IMR-90 (cell line): ENCODE measurements at regions not wholly inside any gene's neighbourhood (a gene's known extent, or its start where the extent isn't known, plus 50 kb on each side); places are given as distances from the start of the nearest gene placed in this dataset.

ENCODE experiments used
- ATAC-seq: fragments of 200-7000 bp; cut with Tn5 transposase; 2 replicates; pipeline ENCODE4 v1.9.1; 2020; ENCODE audit warnings: low read depth, mild to moderate bottlenecking, moderate library complexity
- BruUV-seq: library from RNA; stranded (reverse); fragments of 400-500 nt; replicated peaks from 2 replicates; lab custom pipeline; 2021; lab: Mats Ljungman, UMichigan
- CTCF ChIA-PET: fragments of 300-600 bp; formaldehyde crosslinking; extraction: SDS; loops from one replicate; lab custom pipeline; 2021; ENCODE audit warnings: antibody characterized with exemption; lab: Yijun Ruan, JAX
- POLR2A ChIA-PET: fragments of 300-600 bp; sonication (Branson Sonifier 250); formaldehyde crosslinking; loops from one replicate; lab custom pipeline; 2022; ENCODE audit warnings: antibody characterized with exemption; ENCODE audit not compliant: unreplicated experiment; lab: Charles Lee
- DNase-seq: peaks from one replicate; pipeline ENCODE4 v3.0.0; 2013
- H2AFZ ChIP-seq: replicated peaks from 2 replicates; pipeline ENCODE3; 2013; ENCODE audit warnings: low read length, mild to moderate bottlenecking; ENCODE audit not compliant: poor library complexity
- H2AK5ac ChIP-seq: 2 replicates; pipeline ENCODE4 v1.6.1; 2013; ENCODE audit warnings: low read depth, low read length, inconsistent platforms
- H2AK9ac ChIP-seq: replicated peaks from 2 replicates; pipeline ENCODE3; 2013; ENCODE audit warnings: mild to moderate bottlenecking, low read depth, low read length, moderate library complexity; ENCODE audit not compliant: poor library complexity
- H2BK120ac ChIP-seq: 2 replicates; pipeline ENCODE4 v1.6.1; 2013; ENCODE audit warnings: low read depth, low read length, inconsistent platforms
- H2BK15ac ChIP-seq: 3 replicates; pipeline ENCODE4 v1.6.1; 2013; ENCODE audit warnings: low read depth, low read length, inconsistent platforms
- H2BK20ac ChIP-seq: 2 replicates; pipeline ENCODE4 v1.6.1; 2013; ENCODE audit warnings: low read depth, mild to moderate bottlenecking, inconsistent platforms, low read length, moderate library complexity
- H2BK5ac ChIP-seq: 2 replicates; pipeline ENCODE4 v1.6.1; 2013; ENCODE audit warnings: mild to moderate bottlenecking, low read depth, low read length, inconsistent platforms; ENCODE audit not compliant: poor library complexity, severe bottlenecking
- H3K14ac ChIP-seq: replicated peaks from 2 replicates; pipeline ENCODE4 v1.6.1; 2013; ENCODE audit warnings: low read depth, low read length, inconsistent platforms
- H3K18ac ChIP-seq: 2 replicates; pipeline ENCODE4 v1.6.1; 2013; ENCODE audit warnings: low read depth, low read length, control low read depth
- H3K23ac ChIP-seq: 2 replicates; pipeline ENCODE4 v1.6.1; 2013; ENCODE audit warnings: low read depth, low read length, inconsistent platforms
- H3K27ac ChIP-seq: 2 replicates; pipeline ENCODE4 v1.5.1; 2013; ENCODE audit warnings: mild to moderate bottlenecking, control low read depth, low read length; ENCODE audit not compliant: insufficient read depth
- H3K27me3 ChIP-seq: 2 replicates; pipeline ENCODE4 v1.6.1; 2013; ENCODE audit warnings: low read length; ENCODE audit not compliant: control insufficient read depth, insufficient read depth
- H3K36me3 ChIP-seq: 2 replicates; pipeline ENCODE4 v1.6.1; 2013; ENCODE audit warnings: low read length, mixed read lengths; ENCODE audit not compliant: control insufficient read depth, insufficient read depth
- H3K4ac ChIP-seq: 2 replicates; pipeline ENCODE4 v1.6.1; 2013; ENCODE audit warnings: low read depth, low read length, inconsistent platforms
- H3K4me1 ChIP-seq: 2 replicates; pipeline ENCODE4 v1.6.1; 2013; ENCODE audit warnings: low read length, mixed read lengths; ENCODE audit not compliant: control insufficient read depth, insufficient read depth
- H3K4me2 ChIP-seq: 2 replicates; pipeline ENCODE4 v1.6.1; 2013; ENCODE audit warnings: low read depth, mild to moderate bottlenecking, control low read depth, low read length, moderate library complexity
- H3K4me3 ChIP-seq: 2 replicates; pipeline ENCODE4 v1.5.1; 2013; ENCODE audit warnings: low read depth, mild to moderate bottlenecking, control low read depth, low read length, moderate library complexity; ENCODE audit not compliant: insufficient read depth
- H3K56ac ChIP-seq: 2 replicates; pipeline ENCODE4 v1.6.1; 2013; ENCODE audit warnings: low read length, inconsistent platforms; ENCODE audit not compliant: insufficient read depth; ENCODE audit errors: extremely low read depth
- H3K79me1 ChIP-seq, 2 experiments: 2 replicates each; pipeline ENCODE4 v1.6.1; 2013; ENCODE audit warnings: low read length in 2 of 2, inconsistent platforms in 1 of 2, low read depth in 1 of 2
- H3K9ac ChIP-seq: 2 replicates; pipeline ENCODE4 v1.6.1; 2013; ENCODE audit warnings: low read depth, low read length, control low read depth
- H3K9me1 ChIP-seq: 2 replicates; pipeline ENCODE4 v1.6.1; 2013; ENCODE audit warnings: low read length, inconsistent platforms; ENCODE audit not compliant: insufficient read depth
- H3K9me3 ChIP-seq: 2 replicates; pipeline ENCODE4 v1.6.1; 2013; ENCODE audit warnings: low read length; ENCODE audit not compliant: control insufficient read depth, insufficient read depth
- H4K20me1 ChIP-seq: 2 replicates; pipeline ENCODE4 v1.6.1; 2013; ENCODE audit warnings: low read length, inconsistent platforms; ENCODE audit not compliant: insufficient read depth
- H4K5ac ChIP-seq: 2 replicates; pipeline ENCODE4 v1.6.1; 2013; ENCODE audit warnings: mild to moderate bottlenecking, low read depth, low read length, control low read depth
- H4K8ac ChIP-seq, 2 experiments: 2 replicates each; pipeline ENCODE4 v1.6.1; 2013; ENCODE audit warnings: low read depth in 2 of 2, low read length in 2 of 2, control low read depth in 1 of 2, inconsistent platforms in 1 of 2
- H4K91ac ChIP-seq: 2 replicates; pipeline ENCODE4 v1.6.1; 2013; ENCODE audit warnings: low read depth, low read length, inconsistent platforms; ENCODE audit not compliant: insufficient read depth
- BHLHE40 ChIP-seq: fragments of 150-350 bp; IDR thresholded peaks from 2 replicates; pipeline ENCODE4 v1.6.1; 2016; ENCODE audit warnings: mild to moderate bottlenecking, low read depth, low read length
- CEBPB ChIP-seq: IDR thresholded peaks from 2 replicates; pipeline ENCODE4 v1.6.1; 2012; ENCODE audit warnings: low read depth, low read length, improper control_type of control experiment
- CHD1 ChIP-seq: IDR thresholded peaks from 2 replicates; pipeline ENCODE4 v1.6.1; 2012; ENCODE audit warnings: low read depth, low read length, improper control_type of control experiment
- FOS ChIP-seq: fragments of 150-350 bp; IDR thresholded peaks from 2 replicates; pipeline ENCODE4 v1.6.1; 2016; ENCODE audit warnings: low read depth, low read length
- MAFK ChIP-seq: IDR thresholded peaks from 2 replicates; pipeline ENCODE4 v1.6.1; 2012; ENCODE audit warnings: low read depth, low read length, improper control_type of control experiment
- MXI1 ChIP-seq: IDR thresholded peaks from 2 replicates; pipeline ENCODE4 v1.6.1; 2012; ENCODE audit warnings: low read depth, mild to moderate bottlenecking, low read length, moderate library complexity, borderline replicate concordance
- NFE2L2 ChIP-seq: fragments of 150-350 bp; IDR thresholded peaks from 2 replicates; pipeline ENCODE4 v1.6.1; 2016; ENCODE audit warnings: low read depth, mild to moderate bottlenecking, low read length
- POLR2A ChIP-seq: IDR thresholded peaks from 2 replicates; pipeline ENCODE4 v1.6.1; 2012; ENCODE audit warnings: mild to moderate bottlenecking, low read depth, low read length
- RAD21 ChIP-seq: IDR thresholded peaks from 2 replicates; pipeline ENCODE4 v1.6.1; 2012; ENCODE audit warnings: low read length, improper control_type of control experiment
- RCOR1 ChIP-seq: IDR thresholded peaks from 2 replicates; pipeline ENCODE4 v1.6.1; 2012; ENCODE audit warnings: mild to moderate bottlenecking, low read length, improper control_type of control experiment; ENCODE audit not compliant: insufficient replicate concordance
- RFX5 ChIP-seq: IDR thresholded peaks from 2 replicates; pipeline ENCODE4 v1.8.0; 2012; ENCODE audit warnings: low read depth, mild to moderate bottlenecking, low read length, moderate library complexity
- SMC3 ChIP-seq: fragments of 150-350 bp; IDR thresholded peaks from 2 replicates; pipeline ENCODE4 v1.6.1; 2016; ENCODE audit warnings: low read depth, mild to moderate bottlenecking, antibody characterized with exemption, low read length, moderate library complexity
- WGBS, 2 experiments: methylation state at CpG; one replicate each; pipeline versions ENCODE4 v1.1.5 to v1.1.7; 2013; ENCODE audit warnings: missing lambda C conversion rate in 2 of 2; ENCODE audit not compliant: insufficient read length in 1 of 2; ENCODE audit errors: extremely low coverage in 2 of 2; 5-methylcytosine and 5-hydroxymethylcytosine counted together
- dilution Hi-C: fragments of 300-500 bp; cut with HindIII; formaldehyde crosslinking; loops from one replicate; pipeline ENCODE4 v1.14.3; 2018; ENCODE audit warnings: low sequenced_read_pairs; ENCODE audit not compliant: unreplicated experiment
- in situ Hi-C: fragments of 300-500 bp; cut with MboI; formaldehyde crosslinking; loops from 3 replicates; pipeline ENCODE4 v1.14.3; 2019; ENCODE audit warnings: low sequenced_read_pairs, inconsistent platforms, mixed read lengths
- intact Hi-C: fragments of 100-400 bp; cut with micrococcal nuclease; formaldehyde crosslinking; loops from 2 replicates; pipeline ENCODE4 v1.10.0; 2022
- TF ChIP-seq, protein P1 (sequence below): fragments of 150-350 bp; IDR thresholded peaks from 2 replicates; pipeline ENCODE4 v1.6.1; 2016; ENCODE audit warnings: low read depth, mild to moderate bottlenecking, low read length, moderate library complexity, borderline replicate concordance
- TF ChIP-seq, protein P2 (sequence below): fragments of 150-350 bp; IDR thresholded peaks from 2 replicates; pipeline ENCODE4 v1.6.1; 2017; ENCODE audit warnings: mild to moderate bottlenecking, antibody characterized with exemption, low read length, low read depth
- TF ChIP-seq, protein P3 (sequence below): conservative IDR thresholded peaks from 2 replicates; pipeline ENCODE4 v1.5.1; 2012; ENCODE audit warnings: mild to moderate bottlenecking, low read depth, low read length, improper control_type of control experiment

DNA sequence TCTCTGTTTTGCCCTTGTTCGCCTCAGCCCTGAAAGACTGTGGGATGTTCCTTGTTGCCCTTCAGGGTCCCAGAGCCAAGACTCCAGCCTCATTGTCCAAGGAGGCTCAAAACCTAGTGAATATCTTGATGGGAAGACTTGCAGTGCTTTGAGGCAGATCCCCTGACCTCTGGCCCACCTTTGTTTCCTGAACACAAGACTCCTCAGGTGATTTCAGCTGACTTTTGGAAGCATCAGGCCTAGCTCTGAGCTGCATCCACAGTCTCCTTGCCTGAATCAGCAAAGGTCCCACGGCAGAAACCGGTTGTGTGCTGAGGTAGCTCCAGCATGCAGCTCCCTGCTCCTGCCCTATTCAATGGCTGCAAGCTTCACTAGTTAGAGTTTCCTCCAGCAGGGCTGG, 159.3 kb upstream of the B3GAT1 start (continued):
- TF ChIP-seq RCOR1 (no peak), MXI1 (no peak)

DNA sequence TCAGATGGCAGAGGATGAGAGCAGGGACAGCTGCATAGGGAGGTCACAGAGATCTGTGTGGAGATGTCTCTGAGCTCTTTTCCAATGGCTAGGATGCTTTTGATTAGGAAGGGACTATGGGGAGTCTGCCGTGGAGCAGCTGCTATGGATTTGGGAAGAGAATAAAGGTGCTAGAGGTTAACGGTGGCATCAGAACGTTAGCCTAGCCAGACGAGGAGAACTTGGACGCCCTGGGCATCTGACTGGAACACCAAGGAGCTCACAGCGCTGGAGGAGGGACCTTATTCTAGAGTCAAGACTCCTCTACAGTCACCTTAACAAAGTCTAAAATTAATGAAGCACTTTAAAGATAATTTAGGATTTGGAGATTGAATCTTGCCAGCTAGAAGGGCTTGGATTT, 157.2 kb upstream of the B3GAT1 start:
- Histone ChIP-seq H4K8ac (no peak overlapping the region), H2AK5ac (no peak overlapping the region), H3K18ac (no peak overlapping the region), H3K79me1 (no peaks in the 10 kb centered on the region), H2BK5ac (no peak overlapping the region), H2BK15ac (no peak overlapping the region), H3K27me3 (no peaks in the 10 kb centered on the region), H3K4ac (no peak overlapping the region), H3K36me3 (no peaks in the 10 kb centered on the region), H2AFZ (no peak overlapping the region), H3K4me2 (no peak overlapping the region), H3K9me1 (no peaks in the 10 kb centered on the region), H3K23ac (no peak overlapping the region), H2BK20ac (no peak overlapping the region), H3K14ac (no peak overlapping the region), H3K4me3 (no peak overlapping the region), H2BK120ac (no peak overlapping the region), H4K91ac (no peak overlapping the region), H4K20me1 (no peaks in the 10 kb centered on the region), H3K9ac (no peak overlapping the region), H3K4me1 (no peaks in the 10 kb centered on the region), H4K5ac (no peak overlapping the region), H2AK9ac (no peak overlapping the region), H3K27ac (no peak overlapping the region), H3K9me3 (peaks cover 32% of the 10 kb centered on the region), H3K56ac (no peak overlapping the region)
- BruUV-seq, result no TSS peak
- ChIA-PET CTCF (no interaction called here), POLR2A (no interaction called here)
- intact Hi-C loops (no loop called here), dilution Hi-C loops (no loop called here), in situ Hi-C loops (no loop called here)
- no peak for DNase-seq
- no peak for ATAC-seq
- 20% methylated on average over 1 of the region's 6 CpGs; no CpG with 5 or more reads in 1 of the 2 experiments for WGBS, 2 experiments
- no peak for TF ChIP-seq MAFK
- TF ChIP-seq RFX5, result no peak
- TF ChIP-seq BHLHE40, result no peak
- TF ChIP-seq, protein P1, sequence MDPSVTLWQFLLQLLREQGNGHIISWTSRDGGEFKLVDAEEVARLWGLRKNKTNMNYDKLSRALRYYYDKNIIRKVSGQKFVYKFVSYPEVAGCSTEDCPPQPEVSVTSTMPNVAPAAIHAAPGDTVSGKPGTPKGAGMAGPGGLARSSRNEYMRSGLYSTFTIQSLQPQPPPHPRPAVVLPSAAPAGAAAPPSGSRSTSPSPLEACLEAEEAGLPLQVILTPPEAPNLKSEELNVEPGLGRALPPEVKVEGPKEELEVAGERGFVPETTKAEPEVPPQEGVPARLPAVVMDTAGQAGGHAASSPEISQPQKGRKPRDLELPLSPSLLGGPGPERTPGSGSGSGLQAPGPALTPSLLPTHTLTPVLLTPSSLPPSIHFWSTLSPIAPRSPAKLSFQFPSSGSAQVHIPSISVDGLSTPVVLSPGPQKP, result no peak
- TF ChIP-seq, protein P2, sequence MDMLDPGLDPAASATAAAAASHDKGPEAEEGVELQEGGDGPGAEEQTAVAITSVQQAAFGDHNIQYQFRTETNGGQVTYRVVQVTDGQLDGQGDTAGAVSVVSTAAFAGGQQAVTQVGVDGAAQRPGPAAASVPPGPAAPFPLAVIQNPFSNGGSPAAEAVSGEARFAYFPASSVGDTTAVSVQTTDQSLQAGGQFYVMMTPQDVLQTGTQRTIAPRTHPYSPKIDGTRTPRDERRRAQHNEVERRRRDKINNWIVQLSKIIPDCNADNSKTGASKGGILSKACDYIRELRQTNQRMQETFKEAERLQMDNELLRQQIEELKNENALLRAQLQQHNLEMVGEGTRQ, result no peak
- TF ChIP-seq FOS, result no peak
- TF ChIP-seq RCOR1, result no peak
- no peak for TF ChIP-seq CHD1
- no peak for TF ChIP-seq SMC3
- no peak for TF ChIP-seq POLR2A
- no peak for TF ChIP-seq MXI1
- TF ChIP-seq, protein P3, sequence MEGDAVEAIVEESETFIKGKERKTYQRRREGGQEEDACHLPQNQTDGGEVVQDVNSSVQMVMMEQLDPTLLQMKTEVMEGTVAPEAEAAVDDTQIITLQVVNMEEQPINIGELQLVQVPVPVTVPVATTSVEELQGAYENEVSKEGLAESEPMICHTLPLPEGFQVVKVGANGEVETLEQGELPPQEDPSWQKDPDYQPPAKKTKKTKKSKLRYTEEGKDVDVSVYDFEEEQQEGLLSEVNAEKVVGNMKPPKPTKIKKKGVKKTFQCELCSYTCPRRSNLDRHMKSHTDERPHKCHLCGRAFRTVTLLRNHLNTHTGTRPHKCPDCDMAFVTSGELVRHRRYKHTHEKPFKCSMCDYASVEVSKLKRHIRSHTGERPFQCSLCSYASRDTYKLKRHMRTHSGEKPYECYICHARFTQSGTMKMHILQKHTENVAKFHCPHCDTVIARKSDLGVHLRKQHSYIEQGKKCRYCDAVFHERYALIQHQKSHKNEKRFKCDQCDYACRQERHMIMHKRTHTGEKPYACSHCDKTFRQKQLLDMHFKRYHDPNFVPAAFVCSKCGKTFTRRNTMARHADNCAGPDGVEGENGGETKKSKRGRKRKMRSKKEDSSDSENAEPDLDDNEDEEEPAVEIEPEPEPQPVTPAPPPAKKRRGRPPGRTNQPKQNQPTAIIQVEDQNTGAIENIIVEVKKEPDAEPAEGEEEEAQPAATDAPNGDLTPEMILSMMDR, result no peak
- no peak for TF ChIP-seq RAD21
- TF ChIP-seq CEBPB, result no peak
- no peak for TF ChIP-seq NFE2L2
